NCI-H187 (cell line): ENCODE measurements at regions not wholly inside any gene's neighbourhood (a gene's known extent, or its start where the extent isn't known, plus 50 kb on each side); places are given as distances from the start of the nearest gene placed in this dataset.
A peak's percentile ranks its signal among the peaks of the same experiment; 100 is the strongest.
"Not testable (repeated sequence)": the region's sequence is repeated elsewhere in the genome, so short reads cannot be mapped to it uniquely, and the experiment has no call there.

Experiments
- DNase-seq, 2 experiments: peaks; one replicate each; lab custom pipeline; 2025; lab: John Stamatoyannopoulos, UW

DNA sequence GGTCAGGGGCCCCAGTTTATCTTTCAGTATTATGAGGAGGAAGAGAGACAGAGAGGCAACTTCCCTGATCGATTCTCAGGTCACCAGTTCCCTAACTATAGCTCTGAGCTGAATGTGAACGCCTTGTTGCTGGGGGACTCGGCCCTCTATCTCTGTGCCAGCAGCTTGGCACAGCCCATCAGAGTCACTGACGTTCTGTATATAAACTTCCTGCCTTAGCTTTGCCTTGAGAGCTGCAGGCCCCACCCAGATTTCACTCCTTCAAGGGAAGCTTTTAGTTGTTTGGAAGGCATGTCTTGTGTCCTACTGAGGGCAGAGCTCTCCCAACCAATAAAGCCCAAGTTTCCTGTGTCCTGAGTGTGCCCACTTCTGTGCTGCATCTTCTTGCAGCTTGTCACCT lies 242.5 kb upstream of the PRSS58 start:
- no peak for DNase-seq

DNA sequence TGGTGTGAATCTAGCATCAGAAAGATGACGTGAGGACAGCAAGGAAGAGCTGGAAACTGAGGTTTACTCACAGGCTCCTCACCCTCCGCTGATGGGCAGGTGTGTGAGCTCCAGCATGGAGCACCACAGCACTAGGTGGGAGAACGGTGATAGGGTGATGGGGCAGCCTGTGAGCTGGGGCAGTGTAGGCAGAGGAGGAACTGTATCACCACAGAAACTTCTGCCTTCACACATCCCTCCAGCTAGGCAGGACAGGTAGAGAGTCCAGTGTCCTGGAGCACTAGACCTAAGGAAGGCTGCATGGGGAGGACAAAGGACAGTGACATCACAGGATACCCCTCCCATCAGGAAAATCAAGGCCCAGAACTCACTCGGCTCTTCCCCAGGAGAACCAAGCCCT lies 241.8 kb upstream of the PRSS58 start:
- DNase-seq, result no peak

GRCh38 chr7:142498364-142498763 lies 240.5 kb upstream of the PRSS58 start:
- no peak for DNase-seq

DNA sequence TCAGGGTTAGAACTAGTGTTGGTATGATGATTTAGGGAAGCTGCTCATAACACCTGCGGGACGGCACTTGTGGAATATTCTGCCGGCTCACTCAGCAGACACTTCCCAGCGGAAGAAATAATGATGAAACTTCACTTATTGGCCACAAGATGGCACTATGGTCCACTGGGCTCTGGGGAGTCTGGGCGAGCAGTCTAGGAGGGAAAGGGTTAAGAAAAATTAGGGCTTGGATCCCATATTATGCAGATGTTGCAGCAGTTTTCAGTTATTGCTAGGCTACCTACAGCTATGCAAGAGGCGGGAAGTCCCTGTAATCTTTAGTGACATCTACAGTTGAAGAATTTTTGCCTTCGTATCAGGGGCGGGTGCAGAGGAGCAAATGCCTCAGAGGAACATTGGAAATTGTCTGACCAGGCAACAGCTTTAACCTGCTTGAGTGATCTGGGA lies 238.7 kb upstream of the PRSS58 start:
- DNase-seq, result no peak

DNA sequence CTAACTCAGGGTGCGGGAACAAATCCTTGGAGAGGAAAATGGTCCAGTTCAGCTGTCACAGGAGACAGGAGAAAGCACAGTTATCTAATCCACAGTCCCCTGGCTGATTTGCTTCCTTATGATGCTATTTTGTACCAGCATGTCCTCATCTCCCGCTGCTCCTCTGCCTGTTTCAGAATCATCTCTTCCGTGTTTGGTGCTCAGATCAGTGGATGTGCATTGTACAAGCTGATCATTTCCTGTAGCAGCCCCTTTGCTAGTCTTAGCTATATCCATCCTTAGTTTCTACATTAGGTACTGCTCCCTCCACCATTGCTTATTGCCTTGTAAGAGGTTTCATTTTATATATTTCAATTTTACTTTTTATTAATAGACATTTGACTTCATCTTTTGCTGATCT lies 238.0 kb upstream of the PRSS58 start:
- not testable (repeated sequence) for DNase-seq

- DNase-seq, result not testable (repeated sequence)
These were observed 237.4 kb upstream of the PRSS58 start for GRCh38 chr7:142495301-142495700.

DNA sequence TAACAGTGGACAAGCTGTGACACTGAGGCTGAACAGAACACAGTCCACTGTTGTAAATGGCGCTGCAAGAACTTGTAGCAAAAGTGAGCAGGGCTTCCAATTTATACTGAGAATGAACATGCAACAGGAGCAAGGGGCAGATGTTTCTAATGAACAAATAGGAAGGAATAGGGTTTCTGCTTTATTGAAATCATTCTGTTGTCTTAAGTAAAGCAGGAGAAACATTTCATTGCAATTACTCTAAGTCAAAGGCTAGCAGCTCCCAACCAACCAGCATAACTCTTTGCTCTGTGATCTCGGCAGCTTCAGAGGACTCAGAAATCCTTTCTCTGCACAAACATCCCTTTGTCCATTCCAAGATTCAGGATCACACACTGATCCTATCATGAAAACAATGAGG lies 236.2 kb upstream of the PRSS58 start:
- DNase-seq, result no peak

GRCh38 chr7:142488842-142489241 lies 231.0 kb upstream of the PRSS58 start:
- no peak for DNase-seq

DNA sequence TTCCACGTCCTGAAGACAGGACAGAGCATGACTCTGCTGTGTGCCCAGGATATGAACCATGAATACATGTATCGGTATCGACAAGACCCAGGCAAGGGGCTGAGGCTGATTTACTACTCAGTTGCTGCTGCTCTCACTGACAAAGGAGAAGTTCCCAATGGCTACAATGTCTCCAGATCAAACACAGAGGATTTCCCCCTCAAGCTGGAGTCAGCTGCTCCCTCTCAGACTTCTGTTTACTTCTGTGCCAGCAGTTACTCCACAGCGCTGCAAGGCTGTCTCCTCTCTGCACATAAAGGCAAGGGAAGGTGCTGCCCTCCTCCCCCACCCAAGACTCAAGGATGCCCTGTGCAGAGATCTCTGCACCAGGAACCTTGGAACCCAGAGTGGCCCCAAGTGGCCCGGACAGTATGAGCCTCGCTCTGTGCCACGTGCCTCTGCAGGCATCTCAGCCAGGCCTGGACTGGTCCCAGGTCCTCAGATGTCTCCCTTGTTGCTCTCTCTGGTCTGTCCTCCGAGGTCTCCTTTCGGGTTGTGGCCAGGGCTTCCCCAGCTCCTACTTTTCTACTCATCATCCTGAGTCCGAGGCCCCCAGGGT lies 230.3 kb upstream of the PRSS58 start:
- DNase-seq, result no peak

- DNase-seq, result not testable (repeated sequence)
These were observed 229.7 kb upstream of the PRSS58 start for GRCh38 chr7:142487565-142487964.

DNA sequence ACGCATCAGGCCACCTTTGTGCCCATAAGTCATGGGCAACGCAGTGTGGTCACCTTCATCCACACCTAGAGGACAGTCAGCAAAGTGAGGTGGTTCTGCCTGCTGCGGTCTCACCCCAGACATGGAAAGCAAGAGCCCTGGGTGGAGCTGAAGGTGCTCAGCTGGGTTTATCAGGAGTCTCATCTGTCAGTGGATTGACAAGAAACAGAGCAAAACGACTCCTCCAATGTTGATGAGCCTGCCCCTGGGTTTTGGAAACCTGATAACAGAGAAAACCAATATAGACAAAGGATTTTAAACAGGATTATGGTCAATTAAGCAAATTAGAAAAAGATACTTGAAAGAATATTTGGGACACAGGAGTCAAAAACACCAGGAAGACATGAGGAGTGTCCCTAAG lies 229.3 kb upstream of the PRSS58 start:
- DNase-seq, result no peak

DNA sequence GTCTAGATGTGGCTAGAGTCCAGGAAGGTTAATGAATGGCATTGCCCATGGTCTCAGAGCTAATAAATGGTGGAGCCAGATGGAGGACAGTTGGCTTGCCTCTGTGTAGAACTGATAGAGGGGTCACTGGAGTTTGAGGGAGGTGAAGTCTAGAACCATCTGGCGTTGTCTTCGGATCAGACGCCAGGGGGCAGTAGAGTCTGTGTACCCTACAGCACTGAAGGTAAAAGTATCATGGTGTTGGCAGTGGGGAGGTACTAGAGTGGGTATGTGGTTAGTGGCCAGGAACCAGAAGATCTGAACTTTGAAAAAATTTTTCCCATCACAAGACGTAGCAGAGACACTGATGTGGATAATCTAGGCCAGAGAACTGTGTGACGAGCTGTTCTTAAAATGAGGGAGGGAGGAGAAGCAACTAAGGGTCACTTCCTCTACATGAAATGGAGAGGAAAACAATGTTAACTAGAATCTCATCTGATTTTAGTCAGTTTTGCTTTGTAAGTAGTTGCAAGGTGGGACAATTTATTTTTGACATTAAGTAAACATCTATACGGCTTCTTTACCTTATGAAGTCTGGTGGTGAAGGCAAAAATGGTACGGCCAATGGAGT lies 227.9 kb upstream of the PRSS58 start:
- DNase-seq, result no peak

GRCh38 chr7:142483659-142484317 lies 225.9 kb upstream of the PRSS58 start:
- DNase-seq, result no peak

DNA sequence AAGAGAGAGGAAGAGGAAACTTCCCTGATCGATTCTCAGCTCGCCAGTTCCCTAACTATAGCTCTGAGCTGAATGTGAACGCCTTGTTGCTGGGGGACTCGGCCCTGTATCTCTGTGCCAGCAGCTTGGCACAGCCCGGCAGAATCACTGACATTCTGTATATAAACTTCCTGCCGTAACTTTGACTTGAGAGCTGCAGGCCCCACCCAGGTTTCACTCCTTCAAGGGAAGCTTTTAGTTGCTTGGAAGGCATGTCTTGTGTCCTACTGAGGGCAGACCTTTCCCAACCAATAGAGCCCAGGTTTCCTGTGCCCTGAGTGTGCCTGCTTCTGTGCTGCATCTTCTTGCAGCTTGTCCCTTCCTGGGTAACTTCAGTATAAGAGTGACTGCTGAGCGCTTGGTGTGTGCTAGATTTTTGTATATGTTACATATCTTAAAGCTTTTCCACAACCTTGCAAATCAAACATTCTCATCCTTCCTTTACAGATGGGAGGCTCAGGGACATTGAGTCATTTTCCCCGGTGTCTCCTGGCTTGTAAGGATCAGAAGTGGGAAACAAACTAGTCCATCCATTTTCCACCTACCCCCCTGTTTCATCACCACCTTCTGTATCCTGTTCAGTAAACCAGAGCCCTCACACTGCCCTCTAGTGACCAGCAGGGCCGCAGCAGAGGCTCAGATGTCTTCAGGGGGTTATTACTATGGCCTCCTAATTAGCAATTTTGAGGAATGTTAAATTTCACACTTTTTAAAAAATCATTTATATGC lies 225.2 kb upstream of the PRSS58 start:
- DNase-seq, result no peak

DNA sequence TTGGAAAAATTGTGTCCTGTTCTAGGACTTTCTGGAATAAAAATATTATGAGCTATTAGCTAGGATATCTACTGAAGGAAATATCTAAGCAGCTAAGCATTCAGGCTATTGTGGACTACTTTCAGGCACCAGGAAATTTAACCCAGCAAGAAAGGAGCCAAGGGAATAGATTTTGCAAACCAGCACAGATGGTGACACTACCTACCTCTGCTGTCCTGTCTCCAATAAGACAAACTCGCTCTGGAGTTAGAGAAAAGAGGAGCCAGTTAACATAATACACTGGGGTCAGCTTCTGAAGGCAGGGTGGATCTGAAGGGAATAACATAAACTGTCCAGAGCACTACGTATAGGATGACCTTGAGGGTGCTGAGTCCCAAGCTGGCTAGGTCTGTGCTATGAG lies 223.7 kb upstream of the PRSS58 start:
- DNase-seq, result no peak

DNA sequence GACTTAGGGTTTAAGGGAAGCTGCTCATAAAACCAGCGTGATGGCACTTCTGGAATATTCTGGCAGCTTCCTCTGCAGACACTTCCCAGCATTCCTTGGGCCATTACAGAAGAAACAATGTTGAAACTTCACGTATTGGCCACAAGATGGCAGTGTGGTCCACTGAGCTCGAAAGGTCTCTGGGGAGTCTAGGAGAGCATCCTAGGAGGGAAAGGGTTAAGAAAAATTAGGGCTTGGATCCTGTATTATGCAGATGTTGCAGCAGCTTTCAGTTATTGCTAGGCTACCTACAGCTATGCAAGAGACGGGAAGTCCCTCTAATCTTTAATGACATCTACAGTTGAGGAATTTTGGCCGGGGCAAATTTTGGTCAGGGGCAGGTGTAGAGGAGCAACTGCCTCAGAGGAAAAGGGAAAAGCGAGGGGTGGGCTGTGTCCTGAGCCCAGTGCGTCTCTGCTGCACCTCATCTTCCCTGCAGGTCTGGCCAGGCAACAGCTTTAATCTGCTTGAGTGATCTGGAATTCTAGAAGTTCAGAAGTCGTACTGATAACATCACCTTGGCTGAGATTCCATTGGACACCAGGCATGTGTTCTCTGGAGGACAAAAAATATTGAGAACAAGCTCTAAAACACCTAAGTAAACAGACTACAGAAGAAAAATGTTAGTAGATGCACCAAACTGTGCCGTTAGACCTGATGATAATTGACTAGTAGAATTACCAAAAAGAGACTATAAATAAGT lies 220.8 kb upstream of the PRSS58 start:
- peak in 1 of 2 experiments; percentile 15 for DNase-seq

- not testable (repeated sequence) for DNase-seq
These were observed 219.9 kb upstream of the PRSS58 start for GRCh38 chr7:142477801-142478200.

GRCh38 chr7:142477079-142477651 lies 219.3 kb upstream of the PRSS58 start:
- no peak for DNase-seq

DNA sequence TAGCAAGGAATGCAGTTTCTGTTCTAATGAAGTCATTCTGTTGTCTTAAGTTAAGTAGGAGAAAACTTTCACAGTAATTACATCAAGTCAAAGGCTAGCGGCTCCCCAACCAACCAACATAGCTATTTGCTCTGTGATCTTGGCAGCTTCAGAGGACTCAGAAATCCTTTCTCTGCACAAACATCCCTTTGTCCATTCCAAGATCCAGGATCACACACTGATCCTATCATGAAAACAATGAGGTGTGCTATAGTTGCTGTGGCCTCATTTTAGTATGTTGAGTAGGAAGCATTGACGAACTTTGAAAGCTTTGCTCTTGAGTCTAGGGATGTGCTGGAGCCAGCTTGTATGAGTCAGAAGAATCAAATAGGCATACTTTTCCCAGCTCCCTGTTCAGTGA lies 218.2 kb upstream of the PRSS58 start:
- DNase-seq, result no peak

DNA sequence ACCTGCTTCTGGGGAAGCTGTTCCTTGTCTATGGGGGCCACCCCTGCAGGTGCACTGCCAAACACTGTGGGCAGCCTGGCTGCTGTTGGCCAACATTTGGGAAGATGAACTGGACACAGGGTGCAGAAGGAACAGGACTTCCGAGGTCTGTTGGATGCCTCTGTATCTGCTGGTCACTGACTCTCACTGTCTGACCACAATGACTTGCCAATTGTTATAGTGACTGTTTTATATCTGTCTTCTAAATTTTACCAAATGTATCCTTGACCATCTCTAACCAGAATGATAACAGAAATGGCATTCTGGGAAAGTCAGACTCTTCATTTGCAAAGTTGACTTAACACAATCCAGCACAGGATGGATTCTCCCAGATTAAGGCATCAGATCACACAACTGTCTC lies 214.0 kb upstream of the PRSS58 start:
- no peak for DNase-seq

- no peak for DNase-seq
These were observed 212.6 kb upstream of the PRSS58 start for GRCh38 chr7:142470544-142470830.
